Astrocyte (in vitro differentiated cells and primary cell): ENCODE measurements at regions not wholly inside any gene's neighbourhood (a gene's known extent, or its start where the extent isn't known, plus 50 kb on each side); places are given as distances from the start of the nearest gene placed in this dataset.

Experiments used
- EZH2 ChIP-seq: IDR thresholded peaks from 2 replicates; pipeline ENCODE4 v1.6.1; 2012; ENCODE audit warnings: mild to moderate bottlenecking, low read length, inconsistent platforms; ENCODE audit not compliant: insufficient read depth
- TF ChIP-seq, protein P1 (sequence below): IDR thresholded peaks from 2 replicates; pipeline ENCODE4 v1.5.1; 2011; ENCODE audit warnings: low read depth, mild to moderate bottlenecking, inconsistent platforms, low read length, moderate library complexity; ENCODE audit not compliant: insufficient read depth

- TF ChIP-seq, protein P1, sequence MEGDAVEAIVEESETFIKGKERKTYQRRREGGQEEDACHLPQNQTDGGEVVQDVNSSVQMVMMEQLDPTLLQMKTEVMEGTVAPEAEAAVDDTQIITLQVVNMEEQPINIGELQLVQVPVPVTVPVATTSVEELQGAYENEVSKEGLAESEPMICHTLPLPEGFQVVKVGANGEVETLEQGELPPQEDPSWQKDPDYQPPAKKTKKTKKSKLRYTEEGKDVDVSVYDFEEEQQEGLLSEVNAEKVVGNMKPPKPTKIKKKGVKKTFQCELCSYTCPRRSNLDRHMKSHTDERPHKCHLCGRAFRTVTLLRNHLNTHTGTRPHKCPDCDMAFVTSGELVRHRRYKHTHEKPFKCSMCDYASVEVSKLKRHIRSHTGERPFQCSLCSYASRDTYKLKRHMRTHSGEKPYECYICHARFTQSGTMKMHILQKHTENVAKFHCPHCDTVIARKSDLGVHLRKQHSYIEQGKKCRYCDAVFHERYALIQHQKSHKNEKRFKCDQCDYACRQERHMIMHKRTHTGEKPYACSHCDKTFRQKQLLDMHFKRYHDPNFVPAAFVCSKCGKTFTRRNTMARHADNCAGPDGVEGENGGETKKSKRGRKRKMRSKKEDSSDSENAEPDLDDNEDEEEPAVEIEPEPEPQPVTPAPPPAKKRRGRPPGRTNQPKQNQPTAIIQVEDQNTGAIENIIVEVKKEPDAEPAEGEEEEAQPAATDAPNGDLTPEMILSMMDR, result peak; percentile 25
- no peak for TF ChIP-seq EZH2
Measured at GRCh38 chrX:69285881-69286564, 120.8 kb upstream of the PJA1 start.
